Gastroesophageal sphincter (tissue), 3 donors: ENCODE measurements at regions not wholly inside any gene's neighbourhood (a gene's known extent, or its start where the extent isn't known, plus 50 kb on each side); places are given as distances from the start of the nearest gene placed in this dataset.

Source experiments
- EP300 ChIP-seq: sonication (generic); formaldehyde crosslinking; IDR thresholded peaks from one replicate; pipeline ENCODE4 v1.6.1; 2017; ENCODE audit warnings: antibody characterized with exemption, mild to moderate bottlenecking
- POLR2A ChIP-seq, 2 donors: fragments of 450-650 bp; IDR thresholded peaks; one replicate each; pipeline ENCODE4 v1.6.1; 2017; ENCODE audit warnings: antibody characterized with exemption in 2 of 2, mild to moderate bottlenecking in 2 of 2, moderate library complexity in 1 of 2
- POLR2AphosphoS5 ChIP-seq: sonication (generic); formaldehyde crosslinking; IDR thresholded peaks from one replicate; pipeline ENCODE4 v1.6.1; 2017; ENCODE audit warnings: antibody characterized with exemption
- TF ChIP-seq, protein P1 (sequence below), 4 experiments: fragments of 200-600 bp in 2 of 4; fragments of 450-650 bp in 2 of 4; sonication (generic) in 1 of 4; IDR thresholded peaks; one replicate each; pipeline ENCODE4 v1.5.1; 2017 to 2019; ENCODE audit warnings: antibody characterized with exemption in 4 of 4, mild to moderate bottlenecking in 2 of 4, moderate library complexity in 2 of 4

DNA sequence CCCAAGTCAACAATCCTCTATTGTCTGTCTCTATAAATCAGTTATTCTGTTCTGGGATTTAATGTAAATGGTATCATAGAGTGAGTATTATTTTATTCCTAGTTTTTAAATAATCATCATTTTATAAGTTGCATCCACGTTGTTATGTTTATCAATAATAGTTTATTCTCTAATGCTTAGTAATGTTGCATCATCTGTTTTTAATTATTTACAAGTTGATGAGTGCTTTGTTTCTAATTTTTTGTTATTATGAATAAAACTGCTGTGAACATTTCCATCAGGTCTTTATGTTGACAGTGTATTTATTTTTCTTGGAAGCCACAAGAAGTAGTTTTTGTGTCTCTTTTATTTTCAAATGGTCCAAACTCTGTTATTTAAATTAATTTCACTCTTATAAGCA lies 1201.2 kb upstream of the CDH6 start:
- TF ChIP-seq, protein P1, sequence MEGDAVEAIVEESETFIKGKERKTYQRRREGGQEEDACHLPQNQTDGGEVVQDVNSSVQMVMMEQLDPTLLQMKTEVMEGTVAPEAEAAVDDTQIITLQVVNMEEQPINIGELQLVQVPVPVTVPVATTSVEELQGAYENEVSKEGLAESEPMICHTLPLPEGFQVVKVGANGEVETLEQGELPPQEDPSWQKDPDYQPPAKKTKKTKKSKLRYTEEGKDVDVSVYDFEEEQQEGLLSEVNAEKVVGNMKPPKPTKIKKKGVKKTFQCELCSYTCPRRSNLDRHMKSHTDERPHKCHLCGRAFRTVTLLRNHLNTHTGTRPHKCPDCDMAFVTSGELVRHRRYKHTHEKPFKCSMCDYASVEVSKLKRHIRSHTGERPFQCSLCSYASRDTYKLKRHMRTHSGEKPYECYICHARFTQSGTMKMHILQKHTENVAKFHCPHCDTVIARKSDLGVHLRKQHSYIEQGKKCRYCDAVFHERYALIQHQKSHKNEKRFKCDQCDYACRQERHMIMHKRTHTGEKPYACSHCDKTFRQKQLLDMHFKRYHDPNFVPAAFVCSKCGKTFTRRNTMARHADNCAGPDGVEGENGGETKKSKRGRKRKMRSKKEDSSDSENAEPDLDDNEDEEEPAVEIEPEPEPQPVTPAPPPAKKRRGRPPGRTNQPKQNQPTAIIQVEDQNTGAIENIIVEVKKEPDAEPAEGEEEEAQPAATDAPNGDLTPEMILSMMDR (IDR thresholded peaks at IDR 0.05) = no peak
- TF ChIP-seq POLR2A (IDR thresholded peaks at IDR 0.05) = no peak
- no peak for TF ChIP-seq EP300
- TF ChIP-seq POLR2AphosphoS5 = no peak
